ENCODE measurements at regions not wholly inside any gene's neighbourhood (a gene's known extent, or its start where the extent isn't known, plus 50 kb on each side); places are given as distances from the start of the nearest gene placed in this dataset.

- ATAC-seq, result no peak
- TF ChIP-seq CSDC2 (CRISPR knock-in tag; IDR thresholded peaks at IDR 0.05), result no peak
- no peak for TF ChIP-seq CSRNP3 (CRISPR knock-in tag; IDR thresholded peaks at IDR 0.05)
- TF ChIP-seq RARB (CRISPR knock-in tag; IDR thresholded peaks at IDR 0.05), result no peak
- no peak for TF ChIP-seq ZNF70 (CRISPR knock-in tag; IDR thresholded peaks at IDR 0.05)
- no peak for TF ChIP-seq ZFP3 (CRISPR knock-in tag; IDR thresholded peaks at IDR 0.05)
- TF ChIP-seq ZFP30 (CRISPR knock-in tag; IDR thresholded peaks at IDR 0.05), result no peak
- TF ChIP-seq PPARA (CRISPR knock-in tag; IDR thresholded peaks at IDR 0.05; ENCODE audit: borderline replicate concordance), result no peak
These were observed 507.6 kb downstream of the HAO1 start for GRCh38 chr20:7432612-7433011.

GRCh38 chr20:7437311-7437710 lies 502.9 kb downstream of the HAO1 start:
- no peak for ATAC-seq
- no peak for TF ChIP-seq ZNF565 (CRISPR knock-in tag; conservative IDR thresholded peaks at IDR 0.05; ENCODE audit: low read depth)
- no peak for TF ChIP-seq ZFP30 (CRISPR knock-in tag; IDR thresholded peaks at IDR 0.05)
- no peak for TF ChIP-seq TSHZ2 (CRISPR knock-in tag; IDR thresholded peaks at IDR 0.05)
- TF ChIP-seq PPARA (CRISPR knock-in tag; IDR thresholded peaks at IDR 0.05; ENCODE audit: borderline replicate concordance), result no peak
- no peak for TF ChIP-seq ISL1 (CRISPR knock-in tag; IDR thresholded peaks at IDR 0.05)
- TF ChIP-seq POU6F1 (CRISPR knock-in tag; IDR thresholded peaks at IDR 0.05; ENCODE audit: borderline replicate concordance, low read depth), result no peak
- TF ChIP-seq ZFP3 (CRISPR knock-in tag; IDR thresholded peaks at IDR 0.05), result no peak
- no peak for TF ChIP-seq RARB (CRISPR knock-in tag; IDR thresholded peaks at IDR 0.05)
- TF ChIP-seq ZNF8 (CRISPR knock-in tag; IDR thresholded peaks at IDR 0.05), result no peak
- TF ChIP-seq TOX (CRISPR knock-in tag; IDR thresholded peaks at IDR 0.05; ENCODE audit: borderline replicate concordance), result no peak
- no peak for TF ChIP-seq CSRNP3 (CRISPR knock-in tag; IDR thresholded peaks at IDR 0.05)
- no peak for TF ChIP-seq PATZ1 (CRISPR knock-in tag; IDR thresholded peaks at IDR 0.05; ENCODE audit: borderline replicate concordance)
- no peak for TF ChIP-seq TCF4 (CRISPR knock-in tag; IDR thresholded peaks at IDR 0.05; ENCODE audit: borderline replicate concordance)
- TF ChIP-seq ESRRG (CRISPR knock-in tag; IDR thresholded peaks at IDR 0.05), result no peak
- TF ChIP-seq ZC3H10 (CRISPR knock-in tag; IDR thresholded peaks at IDR 0.05), result no peak
- no peak for TF ChIP-seq CREB5 (CRISPR knock-in tag; IDR thresholded peaks at IDR 0.05; ENCODE audit: low read depth)

- TF ChIP-seq ZNF565 (CRISPR knock-in tag; conservative IDR thresholded peaks at IDR 0.05; ENCODE audit: low read depth), result no peak
- TF ChIP-seq OSR1 (CRISPR knock-in tag; IDR thresholded peaks at IDR 0.05), result no peak
- ATAC-seq, result no peak
These were observed 491.0 kb downstream of the HAO1 start for GRCh38 chr20:7449269-7449668.

All from SK-N-SH treated with all-trans-retinoic acid at 6 μM for 48 hours (cell line).